ENCODE measurements at regions not wholly inside any gene's neighbourhood (a gene's known extent, or its start where the extent isn't known, plus 50 kb on each side); places are given as distances from the start of the nearest gene placed in this dataset.
A peak's percentile ranks its signal among the peaks of the same experiment; 100 is the strongest.

DNA sequence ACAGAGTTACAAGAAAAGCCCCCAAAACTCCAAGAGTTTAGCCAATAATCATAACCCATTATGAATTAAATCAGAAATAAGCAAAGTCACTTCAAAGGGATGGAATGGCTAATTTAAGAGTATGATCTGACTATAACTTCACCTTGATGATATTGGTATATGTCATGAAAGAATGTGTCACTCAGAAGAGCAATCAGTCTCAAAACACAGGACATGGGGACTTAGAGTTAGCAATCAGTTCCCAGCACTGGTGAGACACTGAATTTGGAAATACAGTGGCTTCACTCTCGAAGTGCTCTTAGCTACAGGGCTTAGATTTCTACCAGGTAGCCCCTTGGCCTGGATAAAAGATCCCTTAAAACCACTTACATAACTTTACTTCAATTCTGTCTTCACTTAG lies 65.7 kb upstream of the EXOC1L start:
- DNase-seq = no peak

DNA sequence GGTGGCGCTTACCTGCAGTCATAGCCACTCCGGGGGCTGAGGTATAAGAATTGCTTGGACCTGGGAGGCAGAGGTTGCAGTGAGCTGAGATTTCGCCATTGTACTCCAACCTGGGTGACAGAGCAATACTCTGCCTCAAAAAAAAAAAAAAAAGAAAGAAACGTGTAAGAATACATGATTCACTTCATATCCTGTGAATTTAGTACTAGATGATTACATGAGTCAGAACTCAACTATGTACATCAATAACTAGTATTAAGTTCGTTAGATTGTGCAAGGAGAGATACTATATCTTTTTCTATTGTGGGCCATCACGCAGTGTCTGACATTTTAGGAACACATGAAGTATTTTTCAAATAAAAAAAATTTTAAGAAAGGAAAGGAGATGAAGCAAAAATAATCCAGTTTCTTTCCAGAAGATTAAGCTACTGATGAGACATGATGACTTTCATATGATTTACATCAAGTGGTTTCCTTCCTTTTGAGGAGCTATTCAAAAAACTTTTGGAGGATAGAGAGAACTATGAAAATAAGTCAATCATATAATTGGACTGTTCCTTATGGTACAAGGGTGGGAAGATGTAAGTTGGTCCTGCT lies 64.7 kb upstream of the EXOC1L start:
- no peak for DNase-seq

DNA sequence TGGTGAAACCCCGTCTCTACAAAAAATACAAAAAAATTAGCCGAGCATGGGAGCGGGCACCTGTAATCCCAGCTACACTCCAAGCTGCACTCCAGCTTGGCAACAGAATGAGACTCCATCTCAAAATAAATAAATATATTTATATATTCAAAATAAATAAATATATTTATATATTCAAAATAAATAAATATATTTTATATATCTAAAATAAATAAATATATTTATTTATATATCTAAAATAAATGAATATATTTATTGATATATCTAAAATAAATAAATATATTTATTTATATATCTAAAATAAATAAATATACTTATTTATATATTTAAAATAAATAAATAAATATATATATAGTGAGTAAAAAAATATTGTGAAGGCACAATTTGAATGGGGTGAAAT lies 63.4 kb upstream of the EXOC1L start:
- DNase-seq = no peak

DNA sequence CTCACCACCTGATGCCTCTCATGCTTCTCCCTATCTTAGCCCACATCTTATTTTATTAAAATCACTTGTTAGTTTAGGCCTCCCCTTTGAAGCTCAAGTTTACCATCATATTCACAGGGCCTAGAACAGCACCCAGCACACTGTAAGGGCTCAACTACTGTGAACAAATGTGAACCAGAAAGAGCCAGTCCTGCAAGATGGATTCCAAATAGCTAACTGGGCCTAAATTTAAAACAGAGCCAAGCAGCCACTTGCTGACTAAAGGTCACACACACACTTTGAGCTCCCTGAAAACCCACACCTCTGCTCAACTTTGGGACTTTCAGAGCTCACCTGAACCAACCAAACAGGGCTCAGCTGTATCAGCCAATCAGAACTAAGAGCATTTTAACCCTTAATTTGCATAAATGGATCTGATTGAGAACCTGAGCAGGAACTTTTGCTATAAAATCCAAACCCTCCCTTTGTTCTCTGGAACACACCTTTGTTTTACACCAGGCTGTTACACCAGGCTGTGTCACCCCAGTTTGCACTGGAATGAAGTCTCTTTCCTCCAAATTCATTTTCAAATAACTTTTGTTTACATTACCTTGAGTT lies 62.1 kb upstream of the EXOC1L start:
- DNase-seq = no peak

DNA sequence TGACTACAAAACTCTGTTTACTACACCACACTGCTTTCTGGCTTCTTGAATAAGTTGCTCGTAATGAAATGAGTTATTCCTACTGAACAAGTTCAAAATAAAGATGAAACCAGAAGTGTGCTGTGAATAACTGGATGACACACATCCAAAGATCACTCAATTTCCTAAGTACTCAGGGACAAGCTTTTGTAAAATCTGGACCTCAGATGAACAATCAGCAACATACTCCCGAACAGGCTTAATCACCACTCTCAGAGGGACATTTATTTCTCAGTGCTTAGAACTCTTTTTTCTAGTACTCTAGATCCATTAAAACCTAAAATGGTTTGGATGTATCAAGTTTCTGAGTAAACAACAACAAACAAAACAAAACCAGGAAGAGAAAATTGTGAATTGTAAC lies 61.5 kb upstream of the EXOC1L start:
- no peak for DNase-seq

DNA sequence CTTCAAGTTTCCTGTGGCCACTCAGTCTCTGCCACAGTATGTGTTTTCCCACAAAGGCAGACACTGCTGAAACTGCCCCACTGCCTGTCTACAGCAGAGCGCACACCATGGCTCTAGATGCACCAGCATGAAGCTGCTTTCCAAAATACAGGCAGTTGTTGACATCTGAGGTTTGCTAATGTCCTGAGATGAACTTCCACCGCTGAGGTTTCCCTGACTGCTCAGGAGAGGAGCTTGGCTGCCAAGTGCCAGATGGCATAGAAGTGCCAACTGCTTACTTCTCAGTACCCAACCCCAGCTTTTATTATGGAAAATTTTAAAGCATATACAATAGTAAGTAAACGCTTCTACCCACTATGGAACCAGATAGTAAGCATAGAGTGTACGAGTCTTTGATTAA lies 61.0 kb upstream of the EXOC1L start:
- peak in 1 of 58 donors; percentile 2 for DNase-seq

DNA sequence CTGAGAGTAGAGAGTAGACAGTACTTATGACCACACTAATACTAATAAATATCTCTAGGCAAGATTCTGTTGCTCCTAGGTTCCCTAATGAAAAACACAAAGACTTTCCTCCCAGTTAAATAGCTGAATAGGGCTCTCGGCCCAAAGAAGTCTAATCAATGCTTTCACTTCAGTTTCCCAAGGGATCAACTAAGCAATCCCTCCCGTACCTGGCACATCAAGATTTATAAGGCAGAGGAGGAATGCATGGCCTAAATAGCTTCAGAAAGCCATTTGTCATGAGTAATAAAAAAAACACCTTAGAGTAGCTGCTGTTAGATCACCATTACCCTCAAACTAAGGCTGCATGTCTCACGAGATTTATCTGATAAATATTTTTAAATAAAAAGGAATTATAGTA lies 56.8 kb upstream of the EXOC1L start:
- DNase-seq = no peak

DNA sequence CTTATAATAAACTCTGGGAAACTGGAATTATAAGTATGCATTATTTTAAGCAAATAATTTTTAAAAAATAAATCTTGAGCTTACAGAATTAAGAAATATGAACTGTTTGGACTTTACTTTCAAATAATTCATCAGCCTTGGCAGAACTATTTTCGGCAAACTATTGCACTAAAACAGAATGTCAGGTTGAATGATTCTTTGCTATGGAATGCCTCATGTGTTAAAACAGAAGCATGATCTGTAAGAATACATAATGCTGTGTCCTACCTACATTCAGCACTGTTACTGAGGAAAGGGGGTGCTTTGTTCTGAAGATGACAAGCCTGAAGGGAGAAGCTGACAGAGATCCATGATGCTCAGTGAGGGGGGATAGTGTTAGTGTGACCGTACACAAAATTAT lies 55.6 kb upstream of the EXOC1L start:
- DNase-seq = no peak

DNA sequence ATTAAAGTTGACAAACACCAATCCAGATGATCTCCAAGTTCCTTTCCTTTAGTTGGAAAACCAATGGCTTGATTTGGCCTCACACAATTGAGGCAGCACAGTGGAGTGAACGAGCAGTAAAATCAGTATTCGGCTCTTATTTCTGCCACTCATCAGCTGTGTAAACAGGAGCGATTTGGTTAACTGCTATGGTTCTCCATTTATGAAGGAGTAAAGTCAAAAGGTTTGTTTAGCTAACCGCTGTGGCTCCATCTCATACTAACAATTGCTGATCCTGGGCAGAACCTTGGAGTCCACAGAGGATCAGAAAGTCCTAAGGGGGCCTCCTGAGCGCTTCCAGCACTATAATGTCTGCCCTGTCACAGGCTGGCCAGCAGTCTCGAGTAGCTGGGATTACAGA lies 54.5 kb upstream of the EXOC1L start:
- DNase-seq = no peak

DNA sequence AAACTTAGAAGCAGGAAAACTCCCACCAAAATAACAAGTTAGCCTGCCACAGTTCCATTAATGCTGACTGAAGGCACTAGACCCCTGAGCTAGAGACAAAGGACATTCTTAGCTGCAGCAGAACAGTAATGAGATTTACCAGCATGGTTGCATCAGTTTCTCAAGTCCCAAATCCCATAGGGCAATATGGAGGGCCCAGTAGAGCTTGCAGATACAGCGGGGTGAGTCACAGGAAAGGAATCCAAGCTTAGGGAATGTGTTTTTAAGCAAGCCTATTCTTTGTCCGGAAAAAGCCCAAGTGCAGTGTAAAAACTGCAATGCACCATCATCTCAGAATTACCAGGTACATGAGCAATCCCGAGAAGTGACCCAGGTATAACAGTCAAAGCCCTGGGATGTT lies 51.3 kb upstream of the EXOC1L start:
- DNase-seq = no peak
